AG04449 (cell line): ENCODE measurements at regions not wholly inside any gene's neighbourhood (a gene's known extent, or its start where the extent isn't known, plus 50 kb on each side); places are given as distances from the start of the nearest gene placed in this dataset.

ENCODE experiments used
- CTCF ChIA-PET: fragments of 350-600 bp; formaldehyde crosslinking; extraction: SDS; loops from one replicate; lab custom pipeline; 2021; ENCODE audit warnings: antibody characterized with exemption; lab: Yijun Ruan, JAX
- POLR2A ChIA-PET: fragments of 400-600, 350-600 bp; formaldehyde crosslinking; extraction: SDS; loops from one replicate; lab custom pipeline; 2020; ENCODE audit warnings: antibody characterized with exemption, inconsistent platforms; lab: Yijun Ruan, JAX
- DNase-seq: peaks from one replicate; pipeline ENCODE4 v3.0.0-alpha.2; 2010; ENCODE audit warnings: low read depth, low spot score
- H3K4me3 ChIP-seq: 2 replicates; pipeline ENCODE4 v1.5.1; 2011; ENCODE audit warnings: low read depth, mild to moderate bottlenecking, control low read depth, low read length
- TF ChIP-seq, protein P1 (sequence below): IDR thresholded peaks from one replicate; pipeline ENCODE4 v1.5.1; 2011; ENCODE audit warnings: mild to moderate bottlenecking, moderate library complexity, low read length, control low read depth, inconsistent platforms; ENCODE audit not compliant: insufficient read depth; ENCODE audit errors: missing control alignments

DNA sequence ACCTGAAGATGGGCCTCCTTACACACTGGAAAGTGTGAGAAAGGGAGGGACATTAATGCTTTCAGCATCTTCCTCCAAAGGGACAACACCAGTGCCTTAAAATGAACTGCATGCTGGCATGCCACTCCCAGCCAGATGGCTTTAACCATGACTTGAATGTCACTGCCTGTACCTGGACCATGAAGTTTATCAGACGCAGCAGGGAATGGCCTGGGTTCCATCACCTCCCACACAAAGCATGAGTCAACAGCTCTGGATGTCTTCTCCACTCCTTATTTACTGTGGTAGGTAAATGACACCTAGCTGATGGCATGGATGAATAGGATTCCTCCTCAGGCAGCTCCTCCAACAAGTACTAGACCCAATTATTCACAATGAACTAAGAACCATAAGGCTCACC, 645.6 kb downstream of the SOX5 start:
- no peak for DNase-seq
- no peak overlapping the region for H3K4me3 ChIP-seq
- ChIA-PET POLR2A (no interaction called here), CTCF (no interaction called here)
- TF ChIP-seq, protein P1, sequence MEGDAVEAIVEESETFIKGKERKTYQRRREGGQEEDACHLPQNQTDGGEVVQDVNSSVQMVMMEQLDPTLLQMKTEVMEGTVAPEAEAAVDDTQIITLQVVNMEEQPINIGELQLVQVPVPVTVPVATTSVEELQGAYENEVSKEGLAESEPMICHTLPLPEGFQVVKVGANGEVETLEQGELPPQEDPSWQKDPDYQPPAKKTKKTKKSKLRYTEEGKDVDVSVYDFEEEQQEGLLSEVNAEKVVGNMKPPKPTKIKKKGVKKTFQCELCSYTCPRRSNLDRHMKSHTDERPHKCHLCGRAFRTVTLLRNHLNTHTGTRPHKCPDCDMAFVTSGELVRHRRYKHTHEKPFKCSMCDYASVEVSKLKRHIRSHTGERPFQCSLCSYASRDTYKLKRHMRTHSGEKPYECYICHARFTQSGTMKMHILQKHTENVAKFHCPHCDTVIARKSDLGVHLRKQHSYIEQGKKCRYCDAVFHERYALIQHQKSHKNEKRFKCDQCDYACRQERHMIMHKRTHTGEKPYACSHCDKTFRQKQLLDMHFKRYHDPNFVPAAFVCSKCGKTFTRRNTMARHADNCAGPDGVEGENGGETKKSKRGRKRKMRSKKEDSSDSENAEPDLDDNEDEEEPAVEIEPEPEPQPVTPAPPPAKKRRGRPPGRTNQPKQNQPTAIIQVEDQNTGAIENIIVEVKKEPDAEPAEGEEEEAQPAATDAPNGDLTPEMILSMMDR: no peak

DNA sequence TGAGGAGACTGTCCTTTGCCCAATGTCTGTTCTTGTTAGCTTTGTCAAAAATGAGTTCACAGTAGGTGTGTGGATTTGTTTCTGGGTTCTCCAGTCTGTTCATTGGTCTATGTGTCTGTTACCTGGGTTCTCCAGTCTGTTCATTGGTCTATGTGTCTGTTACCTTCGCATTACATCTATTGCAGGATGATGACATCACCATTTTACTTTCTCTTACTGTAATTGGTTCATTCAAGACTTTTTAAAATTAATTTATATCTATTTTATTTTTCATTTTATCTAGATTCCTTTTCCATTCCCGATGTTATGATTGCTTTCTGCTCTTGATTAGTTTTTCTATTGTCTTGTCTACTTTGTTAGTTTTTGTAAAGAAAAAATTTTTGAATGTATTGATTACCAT, 615.5 kb downstream of the SOX5 start:
- CTCF ChIA-PET: no interaction called here
- no peak for DNase-seq
- no peak overlapping the region for H3K4me3 ChIP-seq
- TF ChIP-seq, protein P1: no peak
- POLR2A ChIA-PET: no interaction called here

DNA sequence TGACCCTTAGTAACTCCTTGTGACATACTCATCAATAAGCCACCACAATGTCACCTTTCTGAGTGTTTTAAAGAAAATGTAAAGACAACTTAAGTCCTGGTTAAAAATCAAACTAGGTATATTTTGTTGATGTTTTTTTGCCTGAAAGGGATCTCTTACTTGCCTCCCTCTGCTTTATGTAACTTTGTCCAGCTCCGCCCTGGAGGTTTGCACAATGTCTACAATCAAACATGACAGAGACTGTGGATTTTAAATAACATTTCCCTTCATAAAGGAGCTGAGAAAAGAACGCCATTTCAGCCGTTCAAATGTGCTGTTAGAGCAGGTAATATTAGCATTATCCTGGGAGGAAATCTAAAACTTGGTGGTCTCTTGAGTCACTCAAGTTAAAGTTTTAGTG, 613.9 kb downstream of the SOX5 start:
- CTCF ChIA-PET: interaction anchor here (0.6 kb wide), 1 partner anchor 196 kb away, joined by 3 read pairs; no protein-coding TSS in a partner anchor
- DNase-seq: no peak
- no peak overlapping the region for H3K4me3 ChIP-seq
- TF ChIP-seq, protein P1: no peak
- POLR2A ChIA-PET: no interaction called here

DNA sequence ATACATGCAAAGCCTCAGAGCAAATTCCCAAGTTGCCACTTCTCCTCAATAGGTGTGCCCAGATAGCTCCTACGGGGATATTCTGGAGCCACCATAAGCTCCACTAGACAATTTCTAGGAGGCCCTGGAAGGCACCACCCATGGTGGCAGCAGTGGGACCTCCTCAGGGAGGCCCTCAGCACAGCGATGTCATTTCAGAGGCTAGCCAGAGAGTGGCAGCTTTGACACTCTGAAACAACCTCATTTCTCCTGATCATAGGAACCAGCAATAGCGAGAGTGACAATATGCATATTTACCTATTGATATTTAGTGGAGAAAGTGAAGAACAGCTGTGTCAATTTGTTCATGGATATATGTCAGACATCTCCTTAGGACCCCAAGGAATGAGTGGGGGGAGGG, 612.3 kb downstream of the SOX5 start:
- TF ChIP-seq, protein P1: no peak
- DNase-seq: no peak
- CTCF ChIA-PET: no interaction called here
- H3K4me3 ChIP-seq: no peak overlapping the region
- POLR2A ChIA-PET: no interaction called here

DNA sequence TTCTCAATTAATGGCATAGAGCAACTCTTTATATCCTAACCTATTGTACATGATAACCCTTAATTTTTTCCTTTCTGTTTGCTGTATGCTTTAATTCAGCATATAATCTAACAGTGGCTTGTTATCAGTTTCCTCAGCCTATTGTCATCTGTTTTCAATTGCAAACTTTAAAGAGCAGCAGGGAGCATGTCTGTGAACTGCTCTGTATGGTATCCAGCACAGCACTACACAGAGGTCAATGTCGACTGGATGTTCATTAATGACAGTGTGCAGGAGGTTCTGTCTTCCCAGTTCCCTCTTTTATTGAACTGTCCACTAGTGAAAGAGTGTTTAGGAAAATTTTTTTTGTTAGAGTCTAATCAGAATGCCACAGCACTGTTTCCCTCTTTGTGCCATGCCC, 609.1 kb downstream of the SOX5 start:
- no peak for DNase-seq
- CTCF ChIA-PET: no interaction called here

DNA sequence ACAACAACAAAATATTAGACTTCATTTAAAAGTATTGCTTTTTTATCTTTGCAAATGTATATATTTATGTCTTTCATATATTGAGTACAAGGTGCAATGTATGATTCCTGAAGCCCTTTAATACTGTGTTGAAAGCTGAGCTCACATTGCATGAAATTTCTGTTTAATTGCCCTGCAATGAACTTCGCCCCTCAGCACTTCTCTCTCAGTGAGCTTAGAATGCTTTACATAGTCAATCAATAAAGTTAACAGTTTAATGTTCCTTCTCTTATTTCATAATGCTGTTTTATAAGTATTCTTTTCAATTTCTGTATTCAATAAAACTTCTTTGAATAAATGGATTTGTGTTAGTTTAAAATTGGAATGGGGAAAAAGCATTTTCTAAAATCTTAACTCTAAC, 607.1 kb downstream of the SOX5 start:
- H3K4me3 ChIP-seq: no peak overlapping the region
- CTCF ChIA-PET: no interaction called here
- DNase-seq: no peak
- TF ChIP-seq, protein P1: no peak
- POLR2A ChIA-PET: no interaction called here

More for the DNA sequence above, 609.1 kb downstream of the SOX5 start:
- TF ChIP-seq, protein P1: no peak
- H3K4me3 ChIP-seq: no peak overlapping the region
- POLR2A ChIA-PET: no interaction called here
